GM12873 (cell line): ENCODE measurements at regions not wholly inside any gene's neighbourhood (a gene's known extent, or its start where the extent isn't known, plus 50 kb on each side); places are given as distances from the start of the nearest gene placed in this dataset.

Experiments
- CTCF ChIP-seq: IDR thresholded peaks from 2 replicates; pipeline ENCODE4 v1.5.1; 2012; ENCODE audit warnings: low read depth, mild to moderate bottlenecking, moderate library complexity, low read length, control low read depth; ENCODE audit not compliant: insufficient read depth; ENCODE audit errors: missing control alignments

GRCh38 chr3:187909866-187910265, 164.6 kb upstream of the BCL6 start:
- TF ChIP-seq CTCF, result no peak

GRCh38 chr3:187912007-187912406, 166.7 kb upstream of the BCL6 start:
- no peak for TF ChIP-seq CTCF

- no peak for TF ChIP-seq CTCF
Observed at GRCh38 chr3:187913617-187914033, 168.4 kb upstream of the BCL6 start.

GRCh38 chr3:187914231-187914630, 169.0 kb upstream of the BCL6 start:
- TF ChIP-seq CTCF, result no peak

- TF ChIP-seq CTCF, result no peak
Observed at GRCh38 chr3:187916072-187916471, 170.8 kb upstream of the BCL6 start.

- no peak for TF ChIP-seq CTCF
Observed at GRCh38 chr3:187918081-187918644, 172.9 kb upstream of the BCL6 start.

GRCh38 chr3:187919048-187919447, 173.8 kb upstream of the BCL6 start:
- TF ChIP-seq CTCF, result no peak
